Ovary (tissue), 3 donors: ENCODE measurements at regions not wholly inside any gene's neighbourhood (a gene's known extent, or its start where the extent isn't known, plus 50 kb on each side); places are given as distances from the start of the nearest gene placed in this dataset.

Experiments
- POLR2A ChIP-seq: fragments of 450-650 bp; IDR thresholded peaks from one replicate; pipeline ENCODE4 v1.6.1; 2017; ENCODE audit warnings: antibody characterized with exemption, mild to moderate bottlenecking, moderate library complexity
- TF ChIP-seq, protein P1 (sequence below), 3 donors: fragments of 450-650 bp in 2 of 3; fragments of 200-600 bp in 1 of 3; IDR thresholded peaks; one replicate each; pipeline versions ENCODE4 v1.5.1 to v1.8.0; 2016 to 2022; ENCODE audit warnings: antibody characterized with exemption in 3 of 3, mild to moderate bottlenecking in 1 of 3
- donor health status: DM: no; HTN: no; CAD: no.

DNA sequence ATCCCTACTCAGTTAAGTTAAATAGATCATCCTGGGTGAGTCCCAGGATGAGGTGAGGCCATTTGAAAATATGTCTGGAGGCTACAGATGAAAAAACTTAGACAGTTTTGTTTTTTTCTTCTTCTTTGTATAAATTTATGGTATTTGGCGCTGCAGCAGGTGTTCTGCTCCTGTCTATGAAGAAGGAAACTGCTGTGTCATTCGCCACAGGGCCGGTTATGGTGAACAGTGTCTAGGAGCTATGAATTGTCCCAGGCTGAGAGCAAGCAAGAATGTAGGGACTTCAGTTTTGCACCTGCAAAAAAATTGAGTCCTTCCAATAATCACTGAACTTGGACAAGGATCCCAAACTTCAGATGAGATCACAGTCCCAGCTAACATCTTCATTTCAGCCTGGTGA is 674.3 kb upstream of the RGS18 start:
- TF ChIP-seq, protein P1, sequence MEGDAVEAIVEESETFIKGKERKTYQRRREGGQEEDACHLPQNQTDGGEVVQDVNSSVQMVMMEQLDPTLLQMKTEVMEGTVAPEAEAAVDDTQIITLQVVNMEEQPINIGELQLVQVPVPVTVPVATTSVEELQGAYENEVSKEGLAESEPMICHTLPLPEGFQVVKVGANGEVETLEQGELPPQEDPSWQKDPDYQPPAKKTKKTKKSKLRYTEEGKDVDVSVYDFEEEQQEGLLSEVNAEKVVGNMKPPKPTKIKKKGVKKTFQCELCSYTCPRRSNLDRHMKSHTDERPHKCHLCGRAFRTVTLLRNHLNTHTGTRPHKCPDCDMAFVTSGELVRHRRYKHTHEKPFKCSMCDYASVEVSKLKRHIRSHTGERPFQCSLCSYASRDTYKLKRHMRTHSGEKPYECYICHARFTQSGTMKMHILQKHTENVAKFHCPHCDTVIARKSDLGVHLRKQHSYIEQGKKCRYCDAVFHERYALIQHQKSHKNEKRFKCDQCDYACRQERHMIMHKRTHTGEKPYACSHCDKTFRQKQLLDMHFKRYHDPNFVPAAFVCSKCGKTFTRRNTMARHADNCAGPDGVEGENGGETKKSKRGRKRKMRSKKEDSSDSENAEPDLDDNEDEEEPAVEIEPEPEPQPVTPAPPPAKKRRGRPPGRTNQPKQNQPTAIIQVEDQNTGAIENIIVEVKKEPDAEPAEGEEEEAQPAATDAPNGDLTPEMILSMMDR (IDR thresholded peaks at IDR 0.05), result no peak
- no peak for TF ChIP-seq POLR2A
